Activated CD8-positive, alpha-beta T cell treated with anti-CD3 and anti-CD28 coated beads for 36 hours (primary cell): ENCODE measurements at regions not wholly inside any gene's neighbourhood (a gene's known extent, or its start where the extent isn't known, plus 50 kb on each side); places are given as distances from the start of the nearest gene placed in this dataset.

Experiments
- ATAC-seq: fragments of 200-7000 bp; cut with Tn5 transposase; one replicate; pipeline ENCODE4 v1.10.0; 2021; ENCODE audit warnings: mild to moderate bottlenecking, moderate library complexity
- CTCF ChIA-PET: fragments of 350-600 bp; sonication (Branson Sonifier 250); formaldehyde crosslinking; loops from one replicate; lab custom pipeline; 2021; ENCODE audit warnings: antibody characterized with exemption; lab: Charles Lee
- POLR2A ChIA-PET: fragments of 350-600 bp; sonication (Branson Sonifier 250); formaldehyde crosslinking; loops from one replicate; lab custom pipeline; 2021; ENCODE audit warnings: antibody characterized with exemption; lab: Charles Lee
- DNase-seq: peaks from one replicate; pipeline ENCODE4 v3.0.0-alpha.2; 2020
- H3K27ac Mint-ChIP-seq: one replicate; pipeline ENCODE4 v1.8.0; 2021; ENCODE audit warnings: mild to moderate bottlenecking, mixed read lengths
- H3K27me3 Mint-ChIP-seq: one replicate; pipeline ENCODE4 v1.8.0; 2021; ENCODE audit warnings: mixed read lengths
- H3K36me3 Mint-ChIP-seq: one replicate; pipeline ENCODE4 v1.8.0; 2021; ENCODE audit warnings: low read depth, mixed read lengths
- H3K4me1 Mint-ChIP-seq: one replicate; pipeline ENCODE4 v1.8.0; 2021; ENCODE audit warnings: low read depth, mixed read lengths
- H3K4me3 Mint-ChIP-seq: one replicate; pipeline ENCODE4 v1.8.0; 2021; ENCODE audit warnings: mild to moderate bottlenecking, moderate library complexity, mixed read lengths
- H3K9me3 Mint-ChIP-seq: one replicate; pipeline ENCODE4 v1.8.0; 2021; ENCODE audit warnings: mixed read lengths
- intact Hi-C: fragments of 100-400 bp; cut with micrococcal nuclease; formaldehyde crosslinking; loops from one replicate; pipeline ENCODE4 v1.10.0; 2022
- TF ChIP-seq, protein P1 (sequence below): fragments of 200-600 bp; IDR thresholded peaks from one replicate; pipeline ENCODE4 v1.8.0; 2022; ENCODE audit warnings: antibody characterized with exemption, mild to moderate bottlenecking

GRCh38 chr7:130921391-130922180 is 187.6 kb upstream of the KLF14 start:
- ChIA-PET CTCF (interaction anchor here (0.9 to 3.4 kb wide), 3 partner anchors 10 to 46 kb away, joined by 3 to 12 read pairs (median 4); no protein-coding TSS in a partner anchor), POLR2A (interaction anchor here (0.9 to 12.3 kb wide), 6 partner anchors 9 to 74 kb away, joined by 3 to 115 read pairs (median 6); no protein-coding TSS in a partner anchor)
- TF ChIP-seq, protein P1, sequence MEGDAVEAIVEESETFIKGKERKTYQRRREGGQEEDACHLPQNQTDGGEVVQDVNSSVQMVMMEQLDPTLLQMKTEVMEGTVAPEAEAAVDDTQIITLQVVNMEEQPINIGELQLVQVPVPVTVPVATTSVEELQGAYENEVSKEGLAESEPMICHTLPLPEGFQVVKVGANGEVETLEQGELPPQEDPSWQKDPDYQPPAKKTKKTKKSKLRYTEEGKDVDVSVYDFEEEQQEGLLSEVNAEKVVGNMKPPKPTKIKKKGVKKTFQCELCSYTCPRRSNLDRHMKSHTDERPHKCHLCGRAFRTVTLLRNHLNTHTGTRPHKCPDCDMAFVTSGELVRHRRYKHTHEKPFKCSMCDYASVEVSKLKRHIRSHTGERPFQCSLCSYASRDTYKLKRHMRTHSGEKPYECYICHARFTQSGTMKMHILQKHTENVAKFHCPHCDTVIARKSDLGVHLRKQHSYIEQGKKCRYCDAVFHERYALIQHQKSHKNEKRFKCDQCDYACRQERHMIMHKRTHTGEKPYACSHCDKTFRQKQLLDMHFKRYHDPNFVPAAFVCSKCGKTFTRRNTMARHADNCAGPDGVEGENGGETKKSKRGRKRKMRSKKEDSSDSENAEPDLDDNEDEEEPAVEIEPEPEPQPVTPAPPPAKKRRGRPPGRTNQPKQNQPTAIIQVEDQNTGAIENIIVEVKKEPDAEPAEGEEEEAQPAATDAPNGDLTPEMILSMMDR, result no peak
- Mint-ChIP-seq H3K36me3 (peaks cover 82% of the 10 kb centered on the region), H3K9me3 (no peaks in the 10 kb centered on the region), H3K4me1 (peaks cover 89% of the 10 kb centered on the region), H3K27ac (peak overlapping the region; percentile 66), H3K27me3 (no peaks in the 10 kb centered on the region), H3K4me3 (no peak overlapping the region)
- ATAC-seq, result no peak
- peak; percentile 22 for DNase-seq
- intact Hi-C loops, result no loop called here

DNA sequence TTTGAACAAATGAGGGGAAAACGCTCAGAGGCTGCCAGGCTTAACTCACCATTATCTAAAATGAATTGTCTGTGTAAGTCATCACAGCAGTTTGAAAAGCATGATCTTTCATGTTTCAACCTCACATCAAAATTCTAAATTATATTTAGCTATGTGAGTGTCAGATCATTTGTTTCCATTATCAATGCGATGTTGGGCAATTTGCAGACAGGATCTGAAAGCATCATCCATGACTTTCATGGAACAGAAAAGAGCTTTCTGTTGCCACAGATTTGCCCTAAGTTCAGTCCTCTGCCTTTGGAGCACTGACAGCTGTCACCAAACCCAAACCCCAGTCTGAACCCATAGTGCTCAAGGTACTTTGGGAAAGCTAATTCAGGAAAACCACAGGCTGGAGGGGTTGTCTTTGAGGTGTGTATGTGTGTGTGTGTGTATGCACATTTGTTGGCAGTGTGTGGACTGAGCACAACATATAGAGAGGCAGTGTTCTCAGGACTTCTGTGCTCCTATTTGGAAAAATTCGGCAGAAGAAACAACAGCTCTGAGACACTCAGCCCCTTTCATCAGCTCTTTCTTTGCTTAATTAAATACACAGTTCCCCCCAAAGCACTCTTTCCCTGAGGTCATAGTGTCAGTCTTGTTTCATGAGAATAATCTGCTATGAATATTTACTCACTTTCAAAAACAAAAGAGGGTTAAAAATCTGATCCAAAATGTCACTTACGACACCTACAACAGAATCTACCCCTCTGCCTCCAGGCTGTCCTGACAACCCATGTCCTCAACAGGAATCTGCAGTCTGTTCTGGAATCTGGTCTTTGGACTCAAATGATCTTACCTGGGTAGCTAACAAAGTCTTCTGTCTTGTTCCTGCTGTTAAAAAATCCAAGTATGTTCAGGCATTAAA is 188.5 kb upstream of the KLF14 start:
- CTCF ChIA-PET, result interaction anchor here (0.9 to 3.4 kb wide), 3 partner anchors 9 to 47 kb away, joined by 3 to 12 read pairs (median 4); no protein-coding TSS in a partner anchor
- DNase-seq (peak; percentile 1), ATAC-seq (no peak)
- no peak overlapping the region for H3K4me3 Mint-ChIP-seq
- POLR2A ChIA-PET, result interaction anchor here (0.9 to 12.3 kb wide), 6 partner anchors 9 to 74 kb away, joined by 3 to 115 read pairs (median 6); no protein-coding TSS in a partner anchor
- H3K9me3 Mint-ChIP-seq, result no peaks in the 10 kb centered on the region
- H3K27me3 Mint-ChIP-seq, result no peaks in the 10 kb centered on the region
- H3K36me3 Mint-ChIP-seq, result peaks cover 82% of the 10 kb centered on the region
- peak overlapping the region; percentile 69 for H3K27ac Mint-ChIP-seq
- peaks cover 91% of the 10 kb centered on the region for H3K4me1 Mint-ChIP-seq
- intact Hi-C loops, result no loop called here
- TF ChIP-seq, protein P1, result no peak

DNA sequence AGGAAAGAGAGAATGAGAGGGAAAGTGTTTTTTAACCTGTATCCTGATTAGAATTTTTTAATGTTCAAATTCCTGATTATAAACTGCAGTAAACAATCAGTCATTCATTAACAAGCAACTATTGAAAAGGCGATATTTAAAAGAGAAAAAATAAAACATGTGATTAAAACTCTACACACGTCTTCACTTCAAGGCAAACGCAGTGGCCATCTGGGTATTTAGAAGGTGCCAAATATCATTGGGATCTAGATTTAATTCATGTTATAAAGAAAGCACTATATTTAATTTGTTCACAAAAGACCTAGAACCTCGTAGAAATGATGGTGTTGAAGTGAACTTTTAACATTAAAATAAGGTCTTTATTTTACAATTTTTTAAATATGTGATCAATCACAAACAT is 189.4 kb upstream of the KLF14 start:
- Mint-ChIP-seq H3K4me3 (no peak overlapping the region), H3K9me3 (no peaks in the 10 kb centered on the region), H3K27me3 (no peaks in the 10 kb centered on the region), H3K4me1 (peaks cover 90% of the 10 kb centered on the region), H3K36me3 (peaks cover 82% of the 10 kb centered on the region), H3K27ac (peak overlapping the region; percentile 69)
- ChIA-PET CTCF (interaction anchor here (3.4 kb wide), 1 partner anchor 26 kb away, joined by 12 read pairs; no protein-coding TSS in a partner anchor), POLR2A (interaction anchor here (2.6 to 12.3 kb wide), 3 partner anchors 8 to 15 kb away, joined by 9 to 115 read pairs (median 24); no protein-coding TSS in a partner anchor)
- ATAC-seq (no peak), DNase-seq (no peak)
- intact Hi-C loops, result no loop called here
- TF ChIP-seq, protein P1, result no peak

- peaks cover 81% of the 10 kb centered on the region for H3K36me3 Mint-ChIP-seq
- CTCF ChIA-PET, result interaction anchor here (0.6 kb wide), 1 partner anchor 13 kb away, joined by 3 read pairs; no protein-coding TSS in a partner anchor
- peak; percentile 1 for DNase-seq
- no peak overlapping the region for H3K4me3 Mint-ChIP-seq
- peak overlapping the region; percentile 24 for H3K27ac Mint-ChIP-seq
- no peak for ATAC-seq
- peaks cover 88% of the 10 kb centered on the region for H3K4me1 Mint-ChIP-seq
- no peaks in the 10 kb centered on the region for H3K9me3 Mint-ChIP-seq
- TF ChIP-seq, protein P1, result no peak
- H3K27me3 Mint-ChIP-seq, result no peaks in the 10 kb centered on the region
- intact Hi-C loops, result no loop called here
- POLR2A ChIA-PET, result interaction anchor here (1.1 to 12.3 kb wide), 3 partner anchors 8 to 15 kb away, joined by 4 to 115 read pairs (median 7); no protein-coding TSS in a partner anchor
These were observed 189.9 kb upstream of the KLF14 start for GRCh38 chr7:130923930-130924329.
